ENCODE measurements at regions not wholly inside any gene's neighbourhood (a gene's known extent, or its start where the extent isn't known, plus 50 kb on each side); places are given as distances from the start of the nearest gene placed in this dataset.

- no peak for TF ChIP-seq ZNF626 (tag by site-specific recombination; IDR thresholded peaks at IDR 0.05)
- TF ChIP-seq ZNF664 (tag by site-specific recombination; IDR thresholded peaks at IDR 0.05) = no peak
- TF ChIP-seq ZNF639 (tag by site-specific recombination; IDR thresholded peaks at IDR 0.05) = no peak
Measured at GRCh38 chr5:103842936-103843335, 280.3 kb upstream of the NUDT12 start (continued).

- Histone ChIP-seq H3K4me1 (ENCODE audit: control insufficient read depth, insufficient read depth, low read length) (no peaks in the 10 kb centered on the region), H3K9me3 (ENCODE audit: control insufficient read depth, insufficient read depth, low read depth, low read length) (no peaks in the 10 kb centered on the region), H3K27ac (ENCODE audit: extremely low read depth, low read depth, low read length) (no peak overlapping the region), H3K4me3 (ENCODE audit: low read depth, low read length) (no peak overlapping the region), H3K36me3 (ENCODE audit: control insufficient read depth in 2 of 2, insufficient read depth in 1 of 2, low read length in 2 of 2) (no peaks in the 10 kb centered on the region)
- POLR2A ChIA-PET = no interaction called here
- TF ChIP-seq ZNF211 (tag by site-specific recombination; IDR thresholded peaks at IDR 0.05; ENCODE audit: low read depth) = no peak
- TF ChIP-seq ZNF701 (tag by site-specific recombination; IDR thresholded peaks at IDR 0.05) = no peak
- TF ChIP-seq ZNF302 (tag by site-specific recombination; IDR thresholded peaks at IDR 0.05; ENCODE audit: low read depth) = no peak
- no peak for TF ChIP-seq WT1 (tag by site-specific recombination; IDR thresholded peaks at IDR 0.05)
- no peak for TF ChIP-seq ZNF830 (tag by site-specific recombination; IDR thresholded peaks at IDR 0.05; ENCODE audit: low read depth)
- TF ChIP-seq ZNF426 (tag by site-specific recombination; IDR thresholded peaks at IDR 0.05) = no peak
- TF ChIP-seq PRDM2 (tag by site-specific recombination; IDR thresholded peaks at IDR 0.05; ENCODE audit: borderline replicate concordance) = no peak
- no peak for TF ChIP-seq ZNF792 (tag by site-specific recombination; IDR thresholded peaks at IDR 0.05)
- no peak for TF ChIP-seq ZNF175 (tag by site-specific recombination; IDR thresholded peaks at IDR 0.05)
- TF ChIP-seq, protein P1, sequence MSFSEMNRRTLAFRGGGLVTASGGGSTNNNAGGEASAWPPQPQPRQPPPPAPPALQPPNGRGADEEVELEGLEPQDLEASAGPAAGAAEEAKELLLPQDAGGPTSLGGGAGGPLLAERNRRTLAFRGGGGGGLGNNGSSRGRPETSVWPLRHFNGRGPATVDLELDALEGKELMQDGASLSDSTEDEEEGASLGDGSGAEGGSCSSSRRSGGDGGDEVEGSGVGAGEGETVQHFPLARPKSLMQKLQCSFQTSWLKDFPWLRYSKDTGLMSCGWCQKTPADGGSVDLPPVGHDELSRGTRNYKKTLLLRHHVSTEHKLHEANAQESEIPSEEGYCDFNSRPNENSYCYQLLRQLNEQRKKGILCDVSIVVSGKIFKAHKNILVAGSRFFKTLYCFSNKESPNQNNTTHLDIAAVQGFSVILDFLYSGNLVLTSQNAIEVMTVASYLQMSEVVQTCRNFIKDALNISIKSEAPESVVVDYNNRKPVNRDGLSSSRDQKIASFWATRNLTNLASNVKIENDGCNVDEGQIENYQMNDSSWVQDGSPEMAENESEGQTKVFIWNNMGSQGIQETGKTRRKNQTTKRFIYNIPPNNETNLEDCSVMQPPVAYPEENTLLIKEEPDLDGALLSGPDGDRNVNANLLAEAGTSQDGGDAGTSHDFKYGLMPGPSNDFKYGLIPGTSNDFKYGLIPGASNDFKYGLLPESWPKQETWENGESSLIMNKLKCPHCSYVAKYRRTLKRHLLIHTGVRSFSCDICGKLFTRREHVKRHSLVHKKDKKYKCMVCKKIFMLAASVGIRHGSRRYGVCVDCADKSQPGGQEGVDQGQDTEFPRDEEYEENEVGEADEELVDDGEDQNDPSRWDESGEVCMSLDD (tag by site-specific recombination; IDR thresholded peaks at IDR 0.05) = no peak
- no peak for TF ChIP-seq ZNF19 (tag by site-specific recombination; IDR thresholded peaks at IDR 0.05; ENCODE audit: low read depth)
- TF ChIP-seq, protein P2, sequence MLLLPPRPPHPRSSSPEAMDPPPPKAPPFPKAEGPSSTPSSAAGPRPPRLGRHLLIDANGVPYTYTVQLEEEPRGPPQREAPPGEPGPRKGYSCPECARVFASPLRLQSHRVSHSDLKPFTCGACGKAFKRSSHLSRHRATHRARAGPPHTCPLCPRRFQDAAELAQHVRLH (tag by site-specific recombination; IDR thresholded peaks at IDR 0.05) = no peak
- TF ChIP-seq KLF7 (tag by site-specific recombination; IDR thresholded peaks at IDR 0.05; ENCODE audit: borderline replicate concordance) = no peak
- CTCF ChIA-PET = interaction anchor here (0.5 to 1.0 kb wide), 2 partner anchors 259 to 1458 kb away, joined by 3 to 5 read pairs; no protein-coding TSS in a partner anchor
Measured at GRCh38 chr5:103840600-103840999, 278.0 kb upstream of the NUDT12 start.

Data from HEK293 (cell line).